A549 (cell line): ENCODE measurements at regions not wholly inside any gene's neighbourhood (a gene's known extent, or its start where the extent isn't known, plus 50 kb on each side); places are given as distances from the start of the nearest gene placed in this dataset.

Experiments used
- EP300 ChIP-seq, 2 experiments: fragments of >200 bp; sonication (Bioruptor Twin); formaldehyde crosslinking; IDR thresholded peaks; 2 replicates in 1 of 2; 3 replicates in 1 of 2; pipeline ENCODE4 v1.6.1; 2016 to 2017
- ESRRA ChIP-seq: fragments of 150-350 bp; IDR thresholded peaks from 2 replicates; pipeline ENCODE4 v1.6.1; 2014; ENCODE audit warnings: mild to moderate bottlenecking, low read length, borderline replicate concordance
- KDM5A ChIP-seq: fragments of 200-600 bp; sonication (generic); IDR thresholded peaks from 2 replicates; pipeline ENCODE4 v1.6.1; 2016; ENCODE audit warnings: antibody characterized with exemption, mild to moderate bottlenecking
- POLR2A ChIP-seq: IDR thresholded peaks from 2 replicates; pipeline ENCODE4 v1.6.1; 2012; ENCODE audit warnings: mild to moderate bottlenecking, low read length
- TF ChIP-seq, protein P1 (sequence below): fragments of >200 bp; sonication (Bioruptor Twin); formaldehyde crosslinking; IDR thresholded peaks from 3 replicates; pipeline ENCODE4 v1.5.1; 2016
- TF ChIP-seq, protein P2 (sequence below): fragments of 200-600 bp; sonication (generic); IDR thresholded peaks from 2 replicates; pipeline ENCODE4 v1.6.1; 2016; ENCODE audit warnings: antibody characterized with exemption, mild to moderate bottlenecking, moderate library complexity

DNA sequence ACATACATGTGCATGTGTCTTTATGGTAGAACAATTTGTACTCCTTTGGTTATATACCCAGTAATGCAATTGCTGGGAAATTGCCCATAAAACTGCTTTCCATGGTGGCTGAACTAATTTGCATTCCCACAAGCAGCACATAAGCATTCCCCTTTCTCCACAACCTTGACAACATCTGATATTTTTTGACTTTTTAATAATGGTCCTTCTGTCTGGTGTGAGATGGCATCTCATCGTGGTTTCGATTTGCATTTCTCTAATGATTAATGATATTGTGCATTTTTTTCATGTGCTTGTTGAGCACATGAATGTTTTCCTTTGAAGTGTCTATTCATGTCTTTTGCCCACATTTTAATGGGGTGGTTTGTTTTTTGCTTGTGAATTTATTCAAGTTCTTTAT lies 166.0 kb downstream of the TMEM47 start:
- TF ChIP-seq KDM5A (no peak), EP300 (IDR thresholded peaks at IDR 0.05) (no peak), ESRRA (no peak), POLR2A (no peak)
- TF ChIP-seq, protein P1, sequence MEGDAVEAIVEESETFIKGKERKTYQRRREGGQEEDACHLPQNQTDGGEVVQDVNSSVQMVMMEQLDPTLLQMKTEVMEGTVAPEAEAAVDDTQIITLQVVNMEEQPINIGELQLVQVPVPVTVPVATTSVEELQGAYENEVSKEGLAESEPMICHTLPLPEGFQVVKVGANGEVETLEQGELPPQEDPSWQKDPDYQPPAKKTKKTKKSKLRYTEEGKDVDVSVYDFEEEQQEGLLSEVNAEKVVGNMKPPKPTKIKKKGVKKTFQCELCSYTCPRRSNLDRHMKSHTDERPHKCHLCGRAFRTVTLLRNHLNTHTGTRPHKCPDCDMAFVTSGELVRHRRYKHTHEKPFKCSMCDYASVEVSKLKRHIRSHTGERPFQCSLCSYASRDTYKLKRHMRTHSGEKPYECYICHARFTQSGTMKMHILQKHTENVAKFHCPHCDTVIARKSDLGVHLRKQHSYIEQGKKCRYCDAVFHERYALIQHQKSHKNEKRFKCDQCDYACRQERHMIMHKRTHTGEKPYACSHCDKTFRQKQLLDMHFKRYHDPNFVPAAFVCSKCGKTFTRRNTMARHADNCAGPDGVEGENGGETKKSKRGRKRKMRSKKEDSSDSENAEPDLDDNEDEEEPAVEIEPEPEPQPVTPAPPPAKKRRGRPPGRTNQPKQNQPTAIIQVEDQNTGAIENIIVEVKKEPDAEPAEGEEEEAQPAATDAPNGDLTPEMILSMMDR: no peak
- TF ChIP-seq, protein P2, sequence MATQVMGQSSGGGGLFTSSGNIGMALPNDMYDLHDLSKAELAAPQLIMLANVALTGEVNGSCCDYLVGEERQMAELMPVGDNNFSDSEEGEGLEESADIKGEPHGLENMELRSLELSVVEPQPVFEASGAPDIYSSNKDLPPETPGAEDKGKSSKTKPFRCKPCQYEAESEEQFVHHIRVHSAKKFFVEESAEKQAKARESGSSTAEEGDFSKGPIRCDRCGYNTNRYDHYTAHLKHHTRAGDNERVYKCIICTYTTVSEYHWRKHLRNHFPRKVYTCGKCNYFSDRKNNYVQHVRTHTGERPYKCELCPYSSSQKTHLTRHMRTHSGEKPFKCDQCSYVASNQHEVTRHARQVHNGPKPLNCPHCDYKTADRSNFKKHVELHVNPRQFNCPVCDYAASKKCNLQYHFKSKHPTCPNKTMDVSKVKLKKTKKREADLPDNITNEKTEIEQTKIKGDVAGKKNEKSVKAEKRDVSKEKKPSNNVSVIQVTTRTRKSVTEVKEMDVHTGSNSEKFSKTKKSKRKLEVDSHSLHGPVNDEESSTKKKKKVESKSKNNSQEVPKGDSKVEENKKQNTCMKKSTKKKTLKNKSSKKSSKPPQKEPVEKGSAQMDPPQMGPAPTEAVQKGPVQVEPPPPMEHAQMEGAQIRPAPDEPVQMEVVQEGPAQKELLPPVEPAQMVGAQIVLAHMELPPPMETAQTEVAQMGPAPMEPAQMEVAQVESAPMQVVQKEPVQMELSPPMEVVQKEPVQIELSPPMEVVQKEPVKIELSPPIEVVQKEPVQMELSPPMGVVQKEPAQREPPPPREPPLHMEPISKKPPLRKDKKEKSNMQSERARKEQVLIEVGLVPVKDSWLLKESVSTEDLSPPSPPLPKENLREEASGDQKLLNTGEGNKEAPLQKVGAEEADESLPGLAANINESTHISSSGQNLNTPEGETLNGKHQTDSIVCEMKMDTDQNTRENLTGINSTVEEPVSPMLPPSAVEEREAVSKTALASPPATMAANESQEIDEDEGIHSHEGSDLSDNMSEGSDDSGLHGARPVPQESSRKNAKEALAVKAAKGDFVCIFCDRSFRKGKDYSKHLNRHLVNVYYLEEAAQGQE: no peak
